ENCODE measurements at regions not wholly inside any gene's neighbourhood (a gene's known extent, or its start where the extent isn't known, plus 50 kb on each side); places are given as distances from the start of the nearest gene placed in this dataset.

DNA sequence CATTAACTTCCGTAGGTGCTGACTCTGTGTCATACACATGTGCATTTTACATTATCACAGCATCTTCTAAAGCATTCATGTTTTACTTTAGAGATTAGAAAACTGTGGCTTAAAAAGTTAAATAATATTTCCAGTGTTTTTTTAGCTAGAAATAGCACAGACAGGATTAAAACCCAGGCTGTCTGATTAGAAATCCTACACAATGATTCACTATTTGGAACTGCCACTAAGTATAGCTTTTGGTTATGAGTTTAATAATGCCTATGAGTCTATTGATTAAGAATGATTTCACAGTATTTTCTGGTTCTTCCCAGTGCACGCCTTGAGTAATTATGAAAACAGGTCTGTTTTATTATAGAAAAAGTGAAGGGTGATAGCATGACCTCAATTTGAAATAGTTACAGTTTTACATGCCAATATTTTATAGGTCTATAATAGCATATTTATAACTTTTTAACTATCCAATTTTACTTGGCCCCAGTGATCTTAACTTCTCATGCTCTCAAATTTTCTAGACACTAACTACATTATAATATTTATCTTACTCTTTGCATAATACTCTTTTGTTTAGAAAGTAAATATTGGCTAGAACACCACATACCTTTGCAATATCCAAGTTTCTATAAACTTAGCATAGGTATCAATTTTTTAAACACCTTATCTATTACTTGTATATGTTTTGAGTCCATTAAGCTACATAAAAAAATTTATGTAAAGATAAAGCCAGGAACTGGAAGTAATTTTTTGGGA is 313.2 kb downstream of the RND3 start:
- DNase-seq (ENCODE audit: low spot score in 2 of 2), result no peak
- no peak overlapping the region for H3K4me3 ChIP-seq (ENCODE audit: low read depth, poor library complexity, severe bottlenecking)
- WGBS, 2 donors, result 72 to 81% methylated on average over 2 of the region's 2 CpGs
- no peak for TF ChIP-seq POLR2A (IDR thresholded peaks at IDR 0.05)
- TF ChIP-seq, protein P1, sequence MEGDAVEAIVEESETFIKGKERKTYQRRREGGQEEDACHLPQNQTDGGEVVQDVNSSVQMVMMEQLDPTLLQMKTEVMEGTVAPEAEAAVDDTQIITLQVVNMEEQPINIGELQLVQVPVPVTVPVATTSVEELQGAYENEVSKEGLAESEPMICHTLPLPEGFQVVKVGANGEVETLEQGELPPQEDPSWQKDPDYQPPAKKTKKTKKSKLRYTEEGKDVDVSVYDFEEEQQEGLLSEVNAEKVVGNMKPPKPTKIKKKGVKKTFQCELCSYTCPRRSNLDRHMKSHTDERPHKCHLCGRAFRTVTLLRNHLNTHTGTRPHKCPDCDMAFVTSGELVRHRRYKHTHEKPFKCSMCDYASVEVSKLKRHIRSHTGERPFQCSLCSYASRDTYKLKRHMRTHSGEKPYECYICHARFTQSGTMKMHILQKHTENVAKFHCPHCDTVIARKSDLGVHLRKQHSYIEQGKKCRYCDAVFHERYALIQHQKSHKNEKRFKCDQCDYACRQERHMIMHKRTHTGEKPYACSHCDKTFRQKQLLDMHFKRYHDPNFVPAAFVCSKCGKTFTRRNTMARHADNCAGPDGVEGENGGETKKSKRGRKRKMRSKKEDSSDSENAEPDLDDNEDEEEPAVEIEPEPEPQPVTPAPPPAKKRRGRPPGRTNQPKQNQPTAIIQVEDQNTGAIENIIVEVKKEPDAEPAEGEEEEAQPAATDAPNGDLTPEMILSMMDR (IDR thresholded peaks at IDR 0.05), result no peak
- intact Hi-C loops (cut with DNase I; ENCODE audit: low total_unique reads), result no loop called here

DNA sequence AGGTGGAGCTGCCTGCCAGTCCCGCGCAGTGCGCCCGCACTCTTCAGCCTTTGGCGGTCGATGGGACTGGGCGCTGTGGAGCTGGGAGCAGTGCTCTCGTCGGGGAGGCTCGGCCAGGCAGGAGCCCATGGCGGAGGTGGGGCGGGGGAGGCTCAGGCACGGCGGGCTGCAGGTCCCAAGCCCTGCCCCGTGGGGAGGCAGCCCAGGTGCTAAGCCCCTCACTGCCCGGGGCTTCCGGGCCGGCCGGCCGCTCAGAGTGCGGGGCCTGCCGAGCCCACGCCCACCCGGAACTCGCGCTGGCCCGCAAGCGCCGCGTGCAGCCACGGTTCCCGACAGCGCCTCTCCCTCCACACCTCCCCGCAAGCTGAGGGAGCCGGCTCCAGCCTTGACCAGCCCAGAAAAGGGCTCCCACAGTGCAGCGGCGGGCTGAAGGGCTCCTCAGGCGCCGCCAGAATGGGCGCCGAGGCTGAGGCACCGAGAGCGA is 316.4 kb downstream of the RND3 start:
- WGBS, 2 donors, result 97% methylated on average over 36 to 39 of the region's 43 CpGs
- H3K4me3 ChIP-seq (ENCODE audit: low read depth, poor library complexity, severe bottlenecking), result no peak overlapping the region
- intact Hi-C loops (cut with DNase I; ENCODE audit: low total_unique reads), result no loop called here
- TF ChIP-seq, protein P1 (IDR thresholded peaks at IDR 0.05), result no peak
- DNase-seq (ENCODE audit: low spot score in 2 of 2), result no peak

DNA sequence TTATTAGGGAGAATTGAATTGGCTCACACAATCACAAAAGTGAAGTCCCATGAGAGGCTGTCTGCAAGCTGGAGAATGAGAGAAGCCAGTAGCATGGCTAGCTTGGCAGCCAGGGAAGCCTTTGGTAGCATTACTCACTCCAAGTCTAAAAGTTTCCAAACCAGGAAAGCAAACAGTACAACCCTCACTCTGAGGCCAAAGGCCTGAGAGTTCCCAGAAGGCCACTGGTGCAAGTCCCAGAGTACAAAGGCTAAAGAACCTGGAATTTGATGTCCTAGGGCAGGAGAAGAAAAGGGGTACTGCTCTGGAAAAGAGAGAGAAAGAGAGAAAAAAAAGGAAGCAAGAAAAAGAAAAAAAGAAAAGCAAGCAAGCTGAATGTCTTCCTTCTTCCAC is 318.2 kb downstream of the RND3 start:
- no peak for TF ChIP-seq POLR2A (IDR thresholded peaks at IDR 0.05)
- TF ChIP-seq, protein P1 (IDR thresholded peaks at IDR 0.05), result no peak
- intact Hi-C loops (cut with DNase I; ENCODE audit: low total_unique reads), result no loop called here
- H3K4me3 ChIP-seq (ENCODE audit: low read depth, poor library complexity, severe bottlenecking), result no peak overlapping the region
- no peak for DNase-seq (ENCODE audit: low spot score in 2 of 2)

DNA sequence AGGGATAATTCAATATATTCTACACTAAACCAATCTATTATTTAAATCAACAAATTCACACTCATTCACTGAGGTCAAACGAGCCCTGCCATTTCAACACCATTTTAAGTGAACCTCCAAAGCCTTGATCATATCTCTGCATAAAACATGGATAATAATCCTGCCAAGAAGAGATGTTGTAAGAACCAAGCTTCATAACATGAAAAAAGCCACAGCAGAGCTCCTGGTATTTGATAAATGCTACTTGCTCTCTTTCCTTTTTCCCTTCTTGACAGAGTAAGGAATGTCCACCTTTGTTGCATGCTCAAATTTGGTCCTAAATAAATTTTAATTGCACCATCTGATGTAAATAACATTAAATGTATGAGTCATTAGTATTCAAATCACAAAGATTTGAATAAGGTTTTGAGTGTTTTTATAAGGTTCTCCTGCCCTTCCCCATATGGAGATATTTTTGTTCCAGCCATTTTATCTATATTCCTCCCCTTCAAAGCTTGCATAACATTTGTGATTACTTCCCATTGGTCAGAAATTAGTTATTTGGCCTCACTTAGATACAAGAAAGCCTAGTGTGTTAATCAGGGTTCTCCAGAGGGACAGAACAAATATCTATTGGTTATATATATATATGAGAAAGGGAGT is 318.8 kb downstream of the RND3 start:
- H3K4me3 ChIP-seq (ENCODE audit: low read depth, poor library complexity, severe bottlenecking), result no peak overlapping the region
- 24 to 35% methylated on average over 1 of the region's 1 CpG for WGBS, 2 donors
- DNase-seq (ENCODE audit: low spot score in 2 of 2), result no peak
- no peak for TF ChIP-seq POLR2A (IDR thresholded peaks at IDR 0.05)
- TF ChIP-seq, protein P1 (IDR thresholded peaks at IDR 0.05), result no peak
- intact Hi-C loops (cut with DNase I; ENCODE audit: low total_unique reads), result no loop called here

DNA sequence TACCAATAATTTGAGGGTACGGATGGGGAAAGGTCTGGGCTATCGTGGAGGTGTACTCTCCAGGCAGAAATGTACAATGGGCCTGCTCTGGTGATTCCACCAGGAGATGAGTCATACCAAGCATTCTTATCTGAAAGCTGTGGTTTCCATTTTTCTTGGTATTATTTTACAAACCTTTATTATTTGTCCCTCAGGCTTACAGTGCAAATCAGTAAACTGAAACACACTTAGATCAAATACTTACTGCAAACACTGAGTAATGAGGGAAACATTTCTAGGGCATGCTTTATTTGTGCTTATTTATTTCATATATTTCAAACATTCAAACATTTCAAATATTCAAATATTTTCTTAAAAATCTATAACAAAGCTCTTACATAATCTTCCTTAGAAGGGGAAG is 319.8 kb downstream of the RND3 start:
- DNase-seq (ENCODE audit: low spot score in 2 of 2), result no peak
- TF ChIP-seq, protein P1 (IDR thresholded peaks at IDR 0.05), result no peak
- TF ChIP-seq POLR2A (IDR thresholded peaks at IDR 0.05), result no peak
- no peak overlapping the region for H3K4me3 ChIP-seq (ENCODE audit: low read depth, poor library complexity, severe bottlenecking)
- intact Hi-C loops (cut with DNase I; ENCODE audit: low total_unique reads), result no loop called here
- 87 to 97% methylated on average over 2 of the region's 2 CpGs for WGBS, 2 donors

Data from lower leg skin (tissue), 4 donors.